ENCODE measurements at regions not wholly inside any gene's neighbourhood (a gene's known extent, or its start where the extent isn't known, plus 50 kb on each side); places are given as distances from the start of the nearest gene placed in this dataset.

DNA sequence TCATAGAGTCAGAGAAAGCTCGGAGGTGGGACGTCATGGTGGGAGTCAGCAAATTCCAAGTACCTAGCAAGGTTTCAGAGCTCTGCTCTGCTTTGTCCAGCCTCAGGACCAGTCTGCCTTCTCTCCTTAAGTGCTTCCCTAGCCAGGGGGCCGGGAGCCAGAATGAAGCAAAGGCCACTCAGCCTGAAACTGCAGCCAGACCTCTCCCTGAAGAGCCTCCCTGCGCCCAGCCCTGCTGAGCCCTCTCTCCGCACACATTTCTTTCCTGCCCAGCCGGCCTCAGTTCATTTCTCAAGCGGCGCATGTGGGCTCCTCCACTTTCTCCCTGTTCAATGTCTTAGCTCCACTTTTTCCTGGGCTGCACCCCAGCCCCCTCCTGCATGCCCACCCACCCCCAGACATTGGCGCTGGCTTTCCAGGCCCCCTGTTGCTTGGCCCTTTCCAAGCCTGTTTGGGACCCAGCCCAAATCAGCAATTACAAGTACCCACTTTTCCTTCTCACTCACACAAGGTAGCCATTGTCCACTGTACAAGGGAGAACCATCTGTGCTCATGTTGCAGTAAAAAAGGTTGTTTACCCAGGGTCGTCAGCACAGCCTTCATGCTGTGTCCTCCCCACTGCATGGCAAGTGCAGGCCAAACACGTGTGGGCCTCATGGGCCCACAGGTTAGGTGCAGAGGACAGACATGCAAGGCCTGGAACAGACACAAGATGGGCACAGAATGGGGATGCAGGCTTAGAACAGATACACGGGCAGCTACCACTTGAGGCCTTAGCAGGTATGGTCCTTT is 147.1 kb downstream of the MRPL14 start:
- H3K9ac ChIP-seq (ENCODE audit: low read depth, low read length), result no peak overlapping the region
- H3K4me3 ChIP-seq (ENCODE audit: low read length), result no peak overlapping the region
- H3K4me1 ChIP-seq (ENCODE audit: insufficient read depth, low read length), result no peaks in the 10 kb centered on the region
- no peaks in the 10 kb centered on the region; the same call in 1 of the 2 replicates for H3K27me3 ChIP-seq (ENCODE audit: insufficient read depth, low read length)
- H3K36me3 ChIP-seq (ENCODE audit: insufficient read depth, low read depth, low read length), result no peaks in the 10 kb centered on the region
- no peak overlapping the region for H3K27ac ChIP-seq (ENCODE audit: low read length)
- H3K9me3 ChIP-seq (ENCODE audit: insufficient read depth, low read depth, low read length), result no peaks in the 10 kb centered on the region

DNA sequence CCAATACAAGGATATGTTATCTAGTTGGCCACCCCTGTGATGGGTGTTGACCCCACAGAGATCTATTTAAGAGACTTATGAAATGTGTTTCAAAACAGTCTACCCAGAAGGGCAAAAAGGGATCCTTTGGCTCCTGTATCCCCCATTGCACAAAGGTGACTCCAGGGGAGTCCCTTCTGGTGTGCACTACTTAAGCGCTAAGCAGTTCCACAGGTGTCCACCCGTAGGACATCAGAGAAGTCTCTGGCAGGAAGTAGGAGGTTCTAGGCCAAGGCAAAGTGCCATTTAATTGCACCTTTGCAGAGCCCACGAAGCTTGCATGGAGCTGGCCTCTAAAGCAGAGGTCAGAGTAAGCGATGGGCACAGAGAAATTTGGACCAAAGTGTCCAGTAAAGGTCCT is 147.7 kb downstream of the MRPL14 start:
- H3K36me3 ChIP-seq (ENCODE audit: insufficient read depth, low read depth, low read length), result no peaks in the 10 kb centered on the region
- H3K4me1 ChIP-seq (ENCODE audit: insufficient read depth, low read length), result no peaks in the 10 kb centered on the region
- H3K4me3 ChIP-seq (ENCODE audit: low read length), result no peak overlapping the region
- no peaks in the 10 kb centered on the region; the same call in 1 of the 2 replicates for H3K27me3 ChIP-seq (ENCODE audit: insufficient read depth, low read length)
- no peaks in the 10 kb centered on the region for H3K9me3 ChIP-seq (ENCODE audit: insufficient read depth, low read depth, low read length)
- no peak overlapping the region for H3K27ac ChIP-seq (ENCODE audit: low read length)
- H3K9ac ChIP-seq (ENCODE audit: low read depth, low read length), result no peak overlapping the region

DNA sequence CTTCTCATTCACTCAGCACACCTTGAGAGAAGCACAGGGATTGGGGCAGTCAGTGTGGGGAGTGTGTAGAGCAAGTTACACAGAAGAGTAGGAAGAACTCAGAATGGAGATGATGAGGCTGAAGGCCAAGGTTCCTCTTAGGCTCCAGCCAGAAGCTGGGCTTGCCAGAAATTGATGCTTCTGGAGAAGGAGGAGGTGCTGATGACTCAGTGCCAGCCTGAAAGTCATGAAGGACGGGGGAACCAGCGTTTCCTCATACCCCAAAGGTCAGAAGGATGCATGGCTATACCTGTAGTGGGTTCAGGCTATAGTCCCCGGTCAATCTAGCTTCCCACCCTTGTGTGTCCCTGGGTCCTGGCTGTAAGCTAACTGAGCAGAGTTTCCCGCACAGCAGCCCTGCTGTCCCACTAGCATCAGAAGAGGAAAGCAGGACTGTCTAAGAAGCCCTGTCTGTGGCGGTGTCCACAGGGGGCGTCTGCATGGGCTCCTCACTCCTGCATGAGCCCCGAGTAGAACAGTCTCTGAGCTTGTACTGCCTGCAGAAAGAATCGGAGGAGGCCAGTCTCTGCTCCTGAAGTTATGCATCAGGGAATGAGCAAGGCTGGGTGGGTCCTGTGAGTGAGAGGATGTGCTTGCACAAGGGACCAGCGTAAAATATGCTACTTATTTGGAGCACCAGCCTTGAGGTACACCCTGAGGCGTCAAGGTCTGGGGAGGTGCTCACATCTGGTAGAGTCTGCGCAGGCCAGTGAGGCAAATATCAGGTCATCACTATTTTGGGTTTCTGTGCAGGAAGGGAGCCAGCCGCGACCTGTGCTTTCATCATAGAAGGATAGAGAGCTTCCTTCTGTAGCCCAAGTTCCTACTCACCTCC is 148.5 kb downstream of the MRPL14 start:
- no peak overlapping the region for H3K4me3 ChIP-seq (ENCODE audit: low read length)
- no peak overlapping the region for H3K9ac ChIP-seq (ENCODE audit: low read depth, low read length)
- H3K27me3 ChIP-seq (ENCODE audit: insufficient read depth, low read length), result no peaks in the 10 kb centered on the region; the same call in 1 of the 2 replicates
- H3K4me1 ChIP-seq (ENCODE audit: insufficient read depth, low read length), result no peaks in the 10 kb centered on the region
- H3K9me3 ChIP-seq (ENCODE audit: insufficient read depth, low read depth, low read length), result no peaks in the 10 kb centered on the region
- H3K36me3 ChIP-seq (ENCODE audit: insufficient read depth, low read depth, low read length), result no peaks in the 10 kb centered on the region
- H3K27ac ChIP-seq (ENCODE audit: low read length), result no peak overlapping the region

DNA sequence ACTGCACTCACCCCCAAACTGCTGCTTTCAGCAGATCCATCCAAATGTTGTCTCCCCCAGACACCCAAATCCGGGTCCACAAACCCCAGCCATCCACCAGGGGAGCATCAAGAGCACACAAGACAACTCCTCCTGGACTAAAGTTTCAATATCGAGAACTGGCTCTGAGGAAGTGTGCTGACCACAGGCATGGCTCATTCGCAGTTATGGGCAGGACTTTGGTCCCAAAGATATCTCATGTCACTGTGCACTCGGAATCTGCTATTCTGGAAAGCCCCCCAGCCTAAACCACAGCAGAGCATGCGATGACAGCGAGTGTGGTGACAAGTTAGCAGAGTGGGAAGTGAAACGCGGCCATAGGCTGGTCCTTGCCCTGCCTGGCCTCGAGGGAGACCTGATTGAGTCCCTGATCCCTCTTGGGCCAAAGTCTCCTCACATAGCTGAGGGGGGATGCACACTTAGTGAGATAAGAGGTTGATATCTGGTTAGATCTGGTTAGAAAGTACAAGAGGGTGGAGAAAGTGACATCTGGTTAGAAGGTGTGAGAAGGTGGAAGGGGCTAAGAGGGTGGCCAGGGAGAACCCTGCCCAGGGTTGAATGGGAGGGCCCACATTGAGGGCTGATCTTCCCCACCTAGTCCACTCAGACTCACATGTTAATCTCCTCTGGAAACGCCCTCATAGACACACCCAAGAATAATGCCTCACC is 149.7 kb downstream of the MRPL14 start:
- H3K27me3 ChIP-seq (ENCODE audit: insufficient read depth, low read length), result no peaks in the 10 kb centered on the region; the same call in 1 of the 2 replicates
- no peak overlapping the region for H3K9ac ChIP-seq (ENCODE audit: low read depth, low read length)
- no peak overlapping the region for H3K27ac ChIP-seq (ENCODE audit: low read length)
- H3K36me3 ChIP-seq (ENCODE audit: insufficient read depth, low read depth, low read length), result no peaks in the 10 kb centered on the region
- no peaks in the 10 kb centered on the region for H3K9me3 ChIP-seq (ENCODE audit: insufficient read depth, low read depth, low read length)
- H3K4me1 ChIP-seq (ENCODE audit: insufficient read depth, low read length), result no peaks in the 10 kb centered on the region
- H3K4me3 ChIP-seq (ENCODE audit: low read length), result no peak overlapping the region

DNA sequence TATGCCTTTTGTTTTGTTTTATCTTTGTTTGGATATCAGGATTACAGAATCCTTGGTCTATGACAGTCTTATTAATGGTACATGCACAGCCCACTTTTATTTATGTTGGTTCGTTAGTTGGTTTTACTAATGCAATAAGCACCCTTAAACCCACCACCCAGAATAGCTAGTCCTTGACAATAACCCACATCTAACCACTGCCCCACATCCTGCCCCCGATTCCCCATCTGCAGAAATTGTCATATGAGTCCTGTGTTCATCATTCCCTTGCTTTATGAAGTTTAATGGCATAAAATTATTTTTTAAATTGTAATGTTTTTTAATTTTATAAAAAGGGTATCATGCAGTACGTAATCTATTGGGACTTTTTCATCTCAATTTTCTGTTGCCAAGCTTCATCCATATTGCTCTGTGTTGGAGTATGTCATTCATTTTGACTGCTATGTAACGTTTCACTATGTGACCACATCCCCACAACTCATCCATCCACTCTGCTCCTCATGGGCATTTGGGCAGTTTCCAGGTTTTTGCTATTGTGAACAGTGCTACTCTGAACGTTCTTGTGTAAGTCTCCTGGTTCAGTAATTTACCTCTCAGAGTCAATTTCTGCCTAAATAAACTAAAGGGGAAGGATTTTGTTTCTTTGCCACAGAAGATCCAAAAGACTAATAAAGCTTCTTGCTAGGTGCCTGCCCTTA is 150.4 kb downstream of the MRPL14 start:
- H3K4me1 ChIP-seq (ENCODE audit: insufficient read depth, low read length), result no peaks in the 10 kb centered on the region
- no peak overlapping the region for H3K4me3 ChIP-seq (ENCODE audit: low read length)
- H3K9me3 ChIP-seq (ENCODE audit: insufficient read depth, low read depth, low read length), result no peaks in the 10 kb centered on the region
- no peaks in the 10 kb centered on the region for H3K36me3 ChIP-seq (ENCODE audit: insufficient read depth, low read depth, low read length)
- H3K9ac ChIP-seq (ENCODE audit: low read depth, low read length), result no peak overlapping the region
- H3K27me3 ChIP-seq (ENCODE audit: insufficient read depth, low read length), result no peaks in the 10 kb centered on the region; the same call in 1 of the 2 replicates
- no peak overlapping the region for H3K27ac ChIP-seq (ENCODE audit: low read length)

DNA sequence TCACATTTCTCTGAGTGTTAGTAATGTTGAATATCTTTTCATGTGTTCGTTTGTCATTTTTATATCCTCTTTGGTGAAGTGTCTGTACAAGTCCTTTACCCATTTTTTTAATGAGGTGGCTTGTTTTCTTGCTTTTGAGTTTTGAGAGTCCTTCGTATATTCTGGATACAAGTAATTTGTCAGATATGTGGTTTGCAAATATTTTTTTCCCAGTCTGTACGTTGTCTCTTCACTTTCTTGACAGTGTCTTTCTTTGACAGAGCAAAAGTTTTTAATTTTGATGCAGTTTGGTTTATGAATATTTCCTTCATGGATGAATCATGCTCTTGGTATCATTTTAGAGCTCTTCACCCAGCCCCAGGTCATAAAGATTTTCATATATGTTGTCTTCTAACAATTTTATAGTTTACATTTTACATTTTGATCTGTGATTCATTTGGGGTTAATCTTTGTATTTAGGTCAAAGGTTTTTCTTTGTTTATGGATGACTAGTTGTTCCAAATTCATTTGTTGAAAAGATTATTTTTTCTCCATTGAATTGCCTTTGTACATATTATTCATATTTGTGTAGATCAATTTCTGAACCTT is 152.5 kb downstream of the MRPL14 start:
- Histone ChIP-seq H3K27me3 (ENCODE audit: insufficient read depth, low read length) (no peaks in the 10 kb centered on the region; the same call in 1 of the 2 replicates), H3K27ac (ENCODE audit: low read length) (no peak overlapping the region), H3K9ac (ENCODE audit: low read depth, low read length) (no peak overlapping the region)

DNA sequence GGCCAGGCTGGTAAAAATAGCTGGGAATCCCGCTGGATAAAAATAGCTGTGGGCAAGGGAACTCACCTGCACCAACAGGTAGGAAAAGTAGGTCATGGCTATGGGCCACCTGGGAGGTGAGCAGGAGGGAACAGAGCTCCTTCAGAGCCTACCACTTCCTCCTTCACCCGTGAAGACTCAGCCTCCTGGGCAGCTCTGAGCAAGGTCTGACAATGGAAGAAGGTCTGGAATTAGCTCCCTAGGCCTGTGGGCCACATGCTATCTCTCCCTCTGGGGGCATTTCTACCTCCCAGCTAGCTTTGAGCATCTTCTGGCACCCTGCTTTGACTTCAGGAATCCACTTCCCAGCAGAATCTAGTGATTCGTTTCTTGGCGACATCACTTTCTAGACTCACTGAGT is 153.9 kb downstream of the MRPL14 start:
- no peaks in the 10 kb centered on the region for H3K27me3 ChIP-seq (ENCODE audit: insufficient read depth, low read length)
- no peaks in the 10 kb centered on the region for H3K36me3 ChIP-seq (ENCODE audit: insufficient read depth, low read depth, low read length)
- no peaks in the 10 kb centered on the region for H3K9me3 ChIP-seq (ENCODE audit: insufficient read depth, low read depth, low read length)
- no peak overlapping the region for H3K9ac ChIP-seq (ENCODE audit: low read depth, low read length)
- no peak overlapping the region for H3K27ac ChIP-seq (ENCODE audit: low read length)
- H3K4me3 ChIP-seq (ENCODE audit: low read length), result no peak overlapping the region
- peaks cover 7% of the 10 kb centered on the region; the same call in 1 of the 2 replicates for H3K4me1 ChIP-seq (ENCODE audit: insufficient read depth, low read length)

More for the DNA sequence above, 152.5 kb downstream of the MRPL14 start:
- Histone ChIP-seq H3K4me1 (ENCODE audit: insufficient read depth, low read length) (no peaks in the 10 kb centered on the region), H3K4me3 (ENCODE audit: low read length) (no peak overlapping the region), H3K9me3 (ENCODE audit: insufficient read depth, low read depth, low read length) (no peaks in the 10 kb centered on the region), H3K36me3 (ENCODE audit: insufficient read depth, low read depth, low read length) (no peaks in the 10 kb centered on the region)

DNA sequence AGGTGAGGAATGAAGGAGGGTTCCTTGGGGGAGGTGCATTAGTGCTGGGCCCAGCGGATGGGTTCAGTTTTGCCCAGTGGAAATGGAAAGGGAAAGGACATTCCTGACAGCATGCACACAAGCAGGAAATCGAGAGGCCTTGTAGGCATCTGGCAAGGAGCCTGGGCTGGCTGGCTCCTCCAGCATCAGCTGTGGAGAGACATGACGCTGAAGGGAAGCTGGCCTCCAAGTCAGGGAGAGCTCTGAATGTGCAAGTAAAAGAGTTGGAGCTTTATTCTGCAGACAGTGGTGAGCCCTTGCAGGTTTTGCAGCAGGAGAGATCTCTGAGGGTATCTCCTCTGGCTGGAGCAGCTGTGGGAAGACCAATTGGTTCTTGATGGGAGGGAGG is 154.3 kb downstream of the MRPL14 start:
- Histone ChIP-seq H3K9me3 (ENCODE audit: insufficient read depth, low read depth, low read length) (no peaks in the 10 kb centered on the region), H3K27ac (ENCODE audit: low read length) (no peak overlapping the region), H3K36me3 (ENCODE audit: insufficient read depth, low read depth, low read length) (no peaks in the 10 kb centered on the region), H3K9ac (ENCODE audit: low read depth, low read length) (no peak overlapping the region), H3K27me3 (ENCODE audit: insufficient read depth, low read length) (no peaks in the 10 kb centered on the region), H3K4me3 (ENCODE audit: low read length) (no peak overlapping the region), H3K4me1 (ENCODE audit: insufficient read depth, low read length) (peaks cover 9% of the 10 kb centered on the region; the same call in 1 of the 2 replicates)

DNA sequence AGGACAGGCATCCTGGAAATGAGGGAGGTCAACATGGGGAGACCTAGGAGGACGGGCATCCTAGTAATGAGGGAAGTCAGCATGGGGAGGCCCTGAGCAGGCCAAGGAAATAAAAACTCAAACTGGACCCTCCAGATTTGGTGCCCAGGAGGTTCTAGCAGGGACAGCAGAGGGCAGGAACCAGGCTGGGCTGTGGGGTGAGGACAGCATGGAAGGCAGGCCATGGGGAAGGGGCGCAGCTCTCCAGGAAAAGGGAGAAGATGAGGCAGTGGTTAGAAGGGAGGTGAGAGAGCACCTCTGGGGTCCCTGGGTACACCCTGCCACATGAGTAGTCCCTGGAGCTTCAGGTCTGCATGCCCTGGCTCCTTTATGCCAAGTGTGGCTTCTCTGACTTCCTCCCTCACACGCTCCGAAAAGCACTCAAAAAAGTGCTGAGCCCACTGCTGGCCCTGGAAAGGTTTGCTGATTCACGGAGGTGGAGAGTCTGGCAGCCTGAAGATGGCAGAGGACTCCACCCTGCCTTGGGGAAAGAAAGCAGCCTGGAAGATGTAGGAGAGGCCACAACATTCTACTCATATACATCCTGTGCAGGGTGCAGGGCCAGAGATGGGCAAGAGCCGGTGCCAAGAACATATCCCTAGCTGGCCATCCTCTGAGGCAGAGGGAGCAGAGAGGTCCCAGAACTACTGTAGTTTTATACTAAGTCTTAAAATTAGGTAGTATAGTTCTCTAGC is 154.9 kb downstream of the MRPL14 start:
- Histone ChIP-seq H3K9me3 (ENCODE audit: insufficient read depth, low read depth, low read length) (no peaks in the 10 kb centered on the region), H3K9ac (ENCODE audit: low read depth, low read length) (no peak overlapping the region), H3K4me1 (ENCODE audit: insufficient read depth, low read length) (peaks cover 9% of the 10 kb centered on the region; the same call in 1 of the 2 replicates), H3K27me3 (ENCODE audit: insufficient read depth, low read length) (no peaks in the 10 kb centered on the region), H3K27ac (ENCODE audit: low read length) (no peak overlapping the region), H3K4me3 (ENCODE audit: low read length) (no peak overlapping the region), H3K36me3 (ENCODE audit: insufficient read depth, low read depth, low read length) (no peaks in the 10 kb centered on the region)

DNA sequence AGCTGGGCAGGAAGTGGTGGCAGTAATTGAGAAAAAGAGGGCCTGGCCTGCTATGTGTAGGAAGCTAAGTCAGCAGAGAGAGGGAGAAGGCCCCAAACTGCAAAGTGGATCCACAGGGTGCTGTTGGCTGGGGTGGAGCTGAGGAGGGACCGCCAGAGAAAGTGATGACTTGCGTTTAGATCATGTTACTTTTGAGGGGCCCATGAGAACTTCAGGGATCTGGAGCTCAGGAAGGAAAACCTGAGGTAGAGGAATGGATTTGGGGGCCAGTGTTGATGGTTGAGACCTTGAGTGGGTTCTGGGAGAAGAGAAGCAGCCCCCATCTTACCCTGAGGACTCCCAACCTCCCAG is 155.5 kb downstream of the MRPL14 start:
- Histone ChIP-seq H3K4me1 (ENCODE audit: insufficient read depth, low read length) (peaks cover 9% of the 10 kb centered on the region; the same call in 1 of the 2 replicates), H3K27ac (ENCODE audit: low read length) (no peak overlapping the region), H3K9me3 (ENCODE audit: insufficient read depth, low read depth, low read length) (no peaks in the 10 kb centered on the region), H3K4me3 (ENCODE audit: low read length) (no peak overlapping the region), H3K9ac (ENCODE audit: low read depth, low read length) (no peak overlapping the region), H3K27me3 (ENCODE audit: insufficient read depth, low read length) (no peaks in the 10 kb centered on the region), H3K36me3 (ENCODE audit: insufficient read depth, low read depth, low read length) (no peaks in the 10 kb centered on the region)

Measured in iPS-20b (cell line).